Activated CD8-positive, alpha-beta memory T cell treated with anti-CD3 and anti-CD28 coated beads, Interleukin-2, amount 10 ng/mL, durations not matched to agents 7 days and 5 days (primary cell): ENCODE measurements at regions not wholly inside any gene's neighbourhood (a gene's known extent, or its start where the extent isn't known, plus 50 kb on each side); places are given as distances from the start of the nearest gene placed in this dataset.

Experiments
- ATAC-seq: fragments of 150-1000 bp; cut with Tn5 transposase; one replicate; pipeline ENCODE4 v1.10.0; 2021; ENCODE audit warnings: moderate library complexity
- CTCF ChIA-PET: fragments of 350-600 bp; sonication (Branson Sonifier 250); formaldehyde crosslinking; loops from one replicate; lab custom pipeline; 2021; ENCODE audit warnings: antibody characterized with exemption; lab: Charles Lee
- DNase-seq: peaks from one replicate; pipeline ENCODE4 v3.0.0-alpha.2; 2020
- H3K27ac Mint-ChIP-seq: one replicate; pipeline ENCODE4 v1.8.0; 2021; ENCODE audit warnings: mild to moderate bottlenecking, mixed read lengths
- H3K27me3 Mint-ChIP-seq: one replicate; pipeline ENCODE4 v1.8.0; 2021; ENCODE audit warnings: mixed read lengths
- H3K36me3 Mint-ChIP-seq: one replicate; pipeline ENCODE4 v1.8.0; 2021; ENCODE audit warnings: mild to moderate bottlenecking, mixed read lengths
- H3K4me1 Mint-ChIP-seq: one replicate; pipeline ENCODE4 v1.8.0; 2021; ENCODE audit warnings: mixed read lengths
- H3K4me3 Mint-ChIP-seq: one replicate; pipeline ENCODE4 v1.8.0; 2021; ENCODE audit warnings: mild to moderate bottlenecking, moderate library complexity, mixed read lengths
- H3K9me3 Mint-ChIP-seq: one replicate; pipeline ENCODE4 v1.8.0; 2022; ENCODE audit warnings: low read depth, mixed read lengths

DNA sequence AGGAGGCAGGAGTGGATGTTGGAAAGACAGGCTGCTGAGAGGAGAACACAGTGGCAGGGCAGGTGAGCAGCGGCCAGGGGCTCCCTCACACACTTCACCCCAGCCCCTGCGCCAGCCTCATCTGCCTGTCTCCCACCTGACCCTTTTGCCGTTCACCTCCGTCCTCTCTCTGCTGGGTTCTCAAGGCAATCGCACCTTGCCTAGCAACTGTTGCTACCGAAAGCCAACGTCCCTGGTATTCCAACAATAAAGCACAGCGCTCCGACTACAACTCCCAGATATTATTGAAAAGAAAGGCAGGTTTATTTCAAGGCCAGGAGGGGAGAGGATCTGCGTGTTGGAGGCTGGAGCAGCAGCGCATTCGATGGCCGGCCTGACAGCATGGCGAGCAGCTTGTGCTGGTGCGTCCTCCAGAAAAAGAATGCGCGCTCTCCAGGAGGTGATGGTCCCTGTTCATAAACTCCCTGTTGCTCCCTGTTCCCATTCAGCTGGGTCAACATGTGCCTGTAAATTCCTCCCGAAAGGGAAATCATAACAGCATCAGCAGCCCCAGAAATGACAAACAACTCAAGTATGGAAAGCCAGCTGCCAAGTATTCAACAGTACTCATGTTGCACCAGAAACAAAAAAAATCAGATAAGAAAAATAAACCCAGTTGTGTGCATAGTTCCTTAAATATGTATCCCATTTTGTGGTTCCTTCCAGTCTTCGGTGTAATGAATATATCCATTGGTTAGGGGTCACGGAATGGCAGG, 153.0 kb upstream of the DIO3 start:
- Mint-ChIP-seq H3K27me3 (peaks cover 6% of the 10 kb centered on the region), H3K4me3 (no peak overlapping the region), H3K4me1 (no peaks in the 10 kb centered on the region)

DNA sequence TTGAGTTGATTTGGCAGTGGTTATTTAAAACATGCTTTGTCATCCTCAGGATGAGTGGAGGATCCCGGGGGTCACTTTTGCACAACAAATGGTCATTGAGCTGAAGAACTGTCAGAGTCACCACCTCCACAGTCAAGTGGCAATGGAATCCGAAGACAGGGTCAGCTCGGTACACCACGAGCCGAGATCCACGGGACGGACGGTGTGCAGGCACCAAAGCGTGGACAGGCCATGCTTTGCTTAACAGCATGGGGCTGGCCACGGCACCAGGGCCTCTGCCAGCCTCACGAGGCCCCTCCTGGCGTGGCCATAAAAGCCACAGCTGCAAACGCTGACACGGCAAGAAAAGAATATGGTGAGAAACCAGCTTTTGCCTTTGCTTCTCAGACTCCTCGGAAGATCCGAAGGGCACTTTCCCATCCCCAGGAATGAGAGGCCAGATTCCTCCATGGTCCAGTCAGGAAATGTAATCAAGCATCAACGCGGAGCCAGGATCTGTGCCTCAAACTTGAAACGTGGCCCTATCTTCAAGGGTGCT, 152.2 kb upstream of the DIO3 start:
- H3K27ac Mint-ChIP-seq, result no peak overlapping the region
- CTCF ChIA-PET, result no interaction called here
- H3K4me3 Mint-ChIP-seq, result no peak overlapping the region
- no peaks in the 10 kb centered on the region for H3K4me1 Mint-ChIP-seq
- H3K27me3 Mint-ChIP-seq, result peaks cover 10% of the 10 kb centered on the region
- DNase-seq (no peak), ATAC-seq (no peak)
- no peaks in the 10 kb centered on the region for H3K9me3 Mint-ChIP-seq
- H3K36me3 Mint-ChIP-seq, result no peaks in the 10 kb centered on the region

More for the DNA sequence above, 153.0 kb upstream of the DIO3 start:
- Mint-ChIP-seq H3K27ac (no peak overlapping the region), H3K9me3 (no peaks in the 10 kb centered on the region), H3K36me3 (no peaks in the 10 kb centered on the region)
- ATAC-seq, result no peak
- CTCF ChIA-PET, result no interaction called here
- no peak for DNase-seq

DNA sequence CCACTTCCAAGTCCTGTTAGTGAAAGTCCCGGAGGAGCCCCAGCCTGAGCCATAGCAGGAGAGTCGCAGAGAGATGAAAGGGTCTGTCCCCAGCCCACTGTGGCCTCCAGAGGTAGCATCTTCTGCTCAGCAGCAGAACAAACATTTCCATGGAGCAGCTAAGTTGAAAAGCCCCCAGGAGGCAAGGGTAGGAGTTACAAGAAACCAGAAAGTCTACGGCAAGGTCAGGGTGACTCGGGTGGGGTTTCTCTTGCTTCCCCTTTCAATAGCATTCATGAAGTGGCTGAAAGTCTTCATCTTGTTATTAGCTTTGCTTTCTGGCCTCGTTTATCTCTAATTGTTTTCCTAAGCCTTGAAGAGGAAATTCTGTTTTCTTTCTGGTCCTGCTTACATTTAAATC, 151.2 kb upstream of the DIO3 start:
- H3K36me3 Mint-ChIP-seq, result no peaks in the 10 kb centered on the region
- peaks cover 12% of the 10 kb centered on the region for H3K27me3 Mint-ChIP-seq
- ATAC-seq (no peak), DNase-seq (no peak)
- H3K27ac Mint-ChIP-seq, result no peak overlapping the region
- CTCF ChIA-PET, result no interaction called here
- H3K4me3 Mint-ChIP-seq, result no peak overlapping the region
- H3K4me1 Mint-ChIP-seq, result no peaks in the 10 kb centered on the region
- H3K9me3 Mint-ChIP-seq, result no peaks in the 10 kb centered on the region

DNA sequence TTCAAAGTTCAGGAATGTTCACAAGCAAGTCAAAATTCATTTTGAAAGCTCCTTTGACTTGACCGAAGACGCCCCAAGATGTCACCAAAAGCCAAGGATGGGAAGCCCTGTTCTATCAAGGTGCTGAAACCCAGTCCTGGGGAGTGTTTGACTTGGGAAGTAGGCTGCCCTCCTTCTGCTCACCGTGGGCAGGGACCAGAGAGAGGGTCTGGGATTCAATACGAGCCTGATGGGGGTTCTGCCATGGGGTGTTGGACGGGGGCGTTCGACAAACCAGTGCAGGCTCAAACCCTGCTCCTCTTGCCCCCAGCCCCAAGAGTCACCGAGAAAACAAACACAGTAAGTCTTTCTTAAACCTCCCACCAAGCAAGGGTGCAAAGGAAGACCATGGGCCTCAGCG, 150.1 kb upstream of the DIO3 start:
- H3K9me3 Mint-ChIP-seq, result no peaks in the 10 kb centered on the region
- no peak for DNase-seq
- no peak overlapping the region for H3K27ac Mint-ChIP-seq
- ATAC-seq, result no peak
- no peaks in the 10 kb centered on the region for H3K36me3 Mint-ChIP-seq
- CTCF ChIA-PET, result no interaction called here
- no peaks in the 10 kb centered on the region for H3K4me1 Mint-ChIP-seq
- H3K27me3 Mint-ChIP-seq, result peaks cover 12% of the 10 kb centered on the region
- H3K4me3 Mint-ChIP-seq, result no peak overlapping the region

DNA sequence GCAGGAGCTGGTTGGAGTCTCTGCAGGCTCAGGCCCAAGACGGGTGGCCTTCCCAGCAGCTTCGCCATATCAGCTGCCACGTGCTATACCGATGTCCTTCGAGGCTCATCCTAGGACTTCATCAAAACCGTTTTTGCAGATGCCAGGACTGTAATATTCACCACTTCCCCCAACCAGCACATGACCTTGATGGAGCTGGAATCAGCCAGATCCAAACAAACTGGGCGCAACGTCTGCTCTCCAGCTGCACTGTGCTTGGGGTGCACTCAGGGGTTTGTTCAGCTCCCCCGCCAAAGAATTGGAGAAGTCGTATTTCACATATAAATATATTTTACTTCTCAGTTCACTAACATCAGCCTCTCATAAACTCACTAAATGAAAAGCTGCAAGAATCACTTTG, 149.5 kb upstream of the DIO3 start:
- ATAC-seq (no peak), DNase-seq (no peak)
- Mint-ChIP-seq H3K4me3 (no peak overlapping the region), H3K36me3 (no peaks in the 10 kb centered on the region), H3K27ac (no peak overlapping the region), H3K4me1 (no peaks in the 10 kb centered on the region), H3K27me3 (peaks cover 18% of the 10 kb centered on the region), H3K9me3 (no peaks in the 10 kb centered on the region)
- CTCF ChIA-PET, result no interaction called here

DNA sequence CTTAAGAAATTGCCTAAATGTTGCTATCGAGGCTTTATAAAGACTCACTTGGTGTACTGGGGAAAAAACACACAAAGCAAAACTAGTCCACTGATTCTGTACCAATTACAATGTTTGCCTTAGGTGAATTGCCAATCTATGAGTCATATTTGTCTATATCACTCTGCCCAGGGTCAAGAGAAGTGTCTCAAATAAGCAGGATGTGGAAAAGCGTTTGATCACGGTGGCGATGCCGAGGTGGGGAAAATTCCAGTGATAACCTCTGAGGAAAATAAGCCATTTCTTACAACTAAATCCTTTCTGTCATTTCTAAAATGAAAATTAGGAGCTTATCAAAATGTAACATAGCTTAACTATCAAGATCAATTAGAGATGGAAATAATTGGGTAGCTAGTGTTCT, 148.6 kb upstream of the DIO3 start:
- CTCF ChIA-PET, result no interaction called here
- Mint-ChIP-seq H3K4me1 (no peaks in the 10 kb centered on the region), H3K27ac (no peak overlapping the region), H3K36me3 (no peaks in the 10 kb centered on the region), H3K27me3 (peaks cover 23% of the 10 kb centered on the region), H3K4me3 (no peak overlapping the region), H3K9me3 (no peaks in the 10 kb centered on the region)
- DNase-seq (no peak), ATAC-seq (no peak)

DNA sequence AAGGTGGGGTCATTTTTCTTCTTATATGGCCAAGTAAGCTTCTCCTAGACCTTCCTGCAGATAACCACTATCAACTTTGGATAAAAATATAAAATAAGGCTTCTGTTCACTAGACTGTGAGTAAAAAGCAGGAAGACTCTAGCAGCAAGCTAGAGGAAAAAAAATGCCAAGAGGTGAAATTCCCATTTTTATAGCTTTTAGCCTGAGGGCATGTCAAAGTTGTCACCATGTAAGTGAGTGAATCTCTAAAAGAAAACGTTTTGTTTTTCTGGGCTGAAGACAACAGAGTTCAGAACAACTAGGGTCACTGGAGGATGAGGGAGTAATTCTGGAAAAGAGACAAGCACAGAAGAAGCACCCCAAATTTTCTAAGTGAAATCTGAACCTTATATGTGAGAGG, 143.9 kb upstream of the DIO3 start:
- Mint-ChIP-seq H3K9me3 (no peaks in the 10 kb centered on the region), H3K4me1 (no peaks in the 10 kb centered on the region), H3K4me3 (no peak overlapping the region), H3K36me3 (no peaks in the 10 kb centered on the region), H3K27ac (no peak overlapping the region), H3K27me3 (peaks cover 47% of the 10 kb centered on the region)
- DNase-seq, result no peak
- CTCF ChIA-PET, result no interaction called here
- no peak for ATAC-seq

DNA sequence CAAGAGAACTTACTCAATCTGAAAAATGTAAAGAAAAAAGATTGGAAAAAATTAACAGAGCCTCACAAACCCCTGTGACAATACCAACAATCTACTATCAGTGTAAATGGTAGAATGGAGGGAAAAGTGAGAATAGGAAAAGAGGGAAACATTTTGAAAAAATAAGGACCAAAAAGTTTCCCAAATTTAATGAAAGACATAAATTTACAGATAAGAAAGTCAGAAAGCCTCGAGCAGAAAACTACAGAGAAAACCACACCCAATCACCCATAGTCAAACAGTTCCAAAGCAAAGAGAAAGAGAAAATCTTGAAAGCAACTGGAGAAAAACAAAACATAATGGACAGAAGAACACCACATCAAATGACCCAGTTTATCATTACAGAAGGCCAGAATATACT, 142.7 kb upstream of the DIO3 start:
- Mint-ChIP-seq H3K36me3 (no peaks in the 10 kb centered on the region), H3K27me3 (peaks cover 45% of the 10 kb centered on the region), H3K9me3 (no peaks in the 10 kb centered on the region), H3K4me3 (no peak overlapping the region), H3K27ac (no peak overlapping the region), H3K4me1 (no peaks in the 10 kb centered on the region)
- DNase-seq, result no peak
- CTCF ChIA-PET, result no interaction called here
- no peak for ATAC-seq

DNA sequence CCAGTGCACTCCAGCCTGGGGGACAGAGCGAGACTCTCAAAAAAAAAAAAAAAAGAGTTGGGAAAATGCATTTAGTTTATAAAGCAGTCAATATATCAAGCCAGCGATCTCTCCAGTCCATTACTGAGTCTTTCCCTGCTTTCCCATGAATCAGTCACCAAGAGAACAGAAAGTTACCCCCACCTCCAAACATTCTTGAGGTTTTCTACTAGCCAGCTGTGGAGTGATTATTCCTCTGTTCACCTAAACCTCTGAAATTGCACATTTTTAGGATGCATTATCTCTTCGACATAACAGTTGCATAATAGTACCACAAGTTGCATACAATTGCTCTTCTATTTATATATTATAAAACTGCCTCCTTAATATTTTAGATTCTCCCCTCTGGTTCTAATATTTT, 134.8 kb upstream of the DIO3 start:
- Mint-ChIP-seq H3K27me3 (peaks cover 43% of the 10 kb centered on the region), H3K4me3 (no peak overlapping the region), H3K9me3 (peaks cover 4% of the 10 kb centered on the region), H3K36me3 (no peaks in the 10 kb centered on the region), H3K4me1 (no peaks in the 10 kb centered on the region), H3K27ac (no peak overlapping the region)
- DNase-seq (no peak), ATAC-seq (no peak)
- CTCF ChIA-PET, result no interaction called here

DNA sequence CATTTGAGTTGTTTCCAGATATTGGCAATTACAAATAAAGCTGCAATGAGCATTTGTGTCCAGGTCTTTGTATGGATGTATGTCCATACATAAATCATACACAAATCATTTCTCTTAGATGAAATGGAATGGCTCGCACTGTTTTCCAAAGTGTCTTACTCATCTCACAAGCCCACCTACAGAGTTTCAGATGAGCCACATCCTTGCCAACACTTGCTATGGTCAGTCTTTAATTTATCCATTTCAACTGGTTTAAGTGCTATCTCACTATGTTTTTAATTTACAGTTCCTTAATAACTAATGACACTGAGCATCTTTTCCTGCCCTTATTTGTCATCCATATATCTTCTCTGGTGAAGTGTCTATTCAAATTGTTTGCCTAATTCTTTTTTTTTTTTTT, 132.9 kb upstream of the DIO3 start:
- peaks cover 45% of the 10 kb centered on the region for H3K27me3 Mint-ChIP-seq

DNA sequence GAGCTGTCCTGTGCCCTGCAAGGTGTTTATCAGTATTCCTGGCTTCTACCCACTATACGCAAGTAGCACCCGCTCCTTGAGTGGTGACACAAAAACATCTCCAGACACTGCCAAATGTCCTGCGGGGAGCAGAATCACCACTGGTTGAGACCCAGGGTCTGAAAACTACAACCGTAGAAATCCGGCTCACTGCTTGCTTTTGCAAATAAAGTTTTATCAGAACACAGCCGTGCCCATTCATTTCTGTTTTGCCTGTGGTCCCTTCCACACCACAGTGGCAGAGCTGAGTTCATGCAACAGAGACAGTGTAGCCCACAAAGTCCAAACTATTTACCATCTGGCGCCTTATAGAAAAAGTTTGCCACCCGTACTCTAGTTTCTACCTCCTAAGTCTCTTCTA, 125.7 kb upstream of the DIO3 start:
- H3K36me3 Mint-ChIP-seq, result no peaks in the 10 kb centered on the region
- H3K27ac Mint-ChIP-seq, result no peak overlapping the region

More for the DNA sequence above, 132.9 kb upstream of the DIO3 start:
- ATAC-seq (no peak), DNase-seq (no peak)
- H3K4me3 Mint-ChIP-seq, result no peak overlapping the region
- H3K27ac Mint-ChIP-seq, result no peak overlapping the region
- CTCF ChIA-PET, result no interaction called here
- peaks cover 4% of the 10 kb centered on the region for H3K9me3 Mint-ChIP-seq
- no peaks in the 10 kb centered on the region for H3K36me3 Mint-ChIP-seq
- no peaks in the 10 kb centered on the region for H3K4me1 Mint-ChIP-seq

DNA sequence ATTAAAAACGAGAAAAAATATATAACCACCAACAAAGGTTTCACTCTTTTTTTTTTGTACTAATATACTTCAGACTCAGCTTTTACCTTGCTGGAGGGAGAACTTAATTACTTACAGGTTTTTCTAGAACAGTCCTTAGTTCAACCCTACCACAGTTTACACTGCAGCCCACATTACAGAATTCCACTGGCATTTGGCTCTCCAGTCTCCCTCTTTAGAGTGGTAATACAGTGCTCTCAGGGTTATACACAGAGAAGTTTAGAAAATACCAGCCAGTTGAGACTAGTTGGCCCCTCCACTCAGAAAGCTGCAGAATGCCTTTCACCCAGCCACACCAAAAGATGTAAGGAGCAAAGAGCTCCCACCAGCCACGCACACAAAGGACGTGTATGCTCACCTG, 122.3 kb upstream of the DIO3 start:
- H3K4me1 Mint-ChIP-seq, result peaks cover 11% of the 10 kb centered on the region
- no peak for DNase-seq
- ATAC-seq, result no peak
- peaks cover 53% of the 10 kb centered on the region for H3K27me3 Mint-ChIP-seq
- H3K4me3 Mint-ChIP-seq, result no peak overlapping the region
- no peaks in the 10 kb centered on the region for H3K36me3 Mint-ChIP-seq
- H3K27ac Mint-ChIP-seq, result no peak overlapping the region
- H3K9me3 Mint-ChIP-seq, result no peaks in the 10 kb centered on the region
- CTCF ChIA-PET, result no interaction called here

More for the DNA sequence above, 125.7 kb upstream of the DIO3 start:
- Mint-ChIP-seq H3K4me1 (no peaks in the 10 kb centered on the region), H3K27me3 (peaks cover 47% of the 10 kb centered on the region), H3K9me3 (no peaks in the 10 kb centered on the region), H3K4me3 (no peak overlapping the region)
- CTCF ChIA-PET, result no interaction called here
- ATAC-seq, result no peak
- DNase-seq, result no peak

DNA sequence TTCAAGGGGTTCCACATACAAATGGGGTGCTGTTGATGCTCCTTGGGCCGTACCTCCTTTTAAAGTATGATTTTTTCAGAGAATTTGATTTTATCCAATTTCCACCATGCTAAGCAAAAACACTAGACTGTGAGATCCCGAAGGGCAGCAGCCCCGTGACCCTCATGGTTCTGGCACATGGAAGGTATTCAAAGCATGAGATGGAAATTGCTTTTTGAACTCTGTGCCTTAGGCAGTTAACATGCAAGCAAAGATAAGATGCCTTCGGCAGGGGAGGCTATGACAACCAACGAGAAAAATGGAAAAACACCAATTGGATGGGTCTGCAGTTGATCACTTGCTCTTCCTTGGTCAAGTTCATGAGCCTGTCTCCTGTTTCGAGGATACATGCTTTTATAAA, 120.8 kb upstream of the DIO3 start:
- peaks cover 11% of the 10 kb centered on the region for H3K4me1 Mint-ChIP-seq
- ATAC-seq (no peak), DNase-seq (no peak)
- H3K27ac Mint-ChIP-seq, result no peak overlapping the region
- peaks cover 59% of the 10 kb centered on the region for H3K27me3 Mint-ChIP-seq
- no peaks in the 10 kb centered on the region for H3K9me3 Mint-ChIP-seq
- no peaks in the 10 kb centered on the region for H3K36me3 Mint-ChIP-seq
- CTCF ChIA-PET, result no interaction called here
- H3K4me3 Mint-ChIP-seq, result no peak overlapping the region

DNA sequence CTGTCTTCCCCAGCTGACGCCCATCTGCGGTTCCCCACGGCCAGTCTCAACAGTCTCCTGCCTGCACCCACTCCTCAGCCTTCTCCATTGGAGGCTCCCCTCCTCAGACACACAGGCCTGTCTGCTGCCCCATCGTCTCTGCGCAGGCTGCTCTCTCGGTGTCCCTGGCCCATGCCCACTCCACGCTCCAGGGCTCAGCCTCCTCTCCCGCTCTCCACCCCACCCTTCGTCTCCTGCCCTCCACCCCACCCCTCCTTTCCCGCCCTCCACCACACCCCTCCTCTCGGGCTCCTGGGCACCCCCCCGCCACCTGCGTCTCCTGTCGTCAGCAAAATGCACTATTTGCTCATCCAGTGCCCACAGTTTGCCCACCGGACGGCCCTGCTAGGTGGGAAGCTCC, 119.6 kb upstream of the DIO3 start:
- H3K27ac Mint-ChIP-seq, result no peak overlapping the region
- H3K9me3 Mint-ChIP-seq, result no peaks in the 10 kb centered on the region
- CTCF ChIA-PET, result no interaction called here
- no peak overlapping the region for H3K4me3 Mint-ChIP-seq
- peaks cover 11% of the 10 kb centered on the region for H3K4me1 Mint-ChIP-seq
- no peak for ATAC-seq
- H3K36me3 Mint-ChIP-seq, result no peaks in the 10 kb centered on the region
- H3K27me3 Mint-ChIP-seq, result peaks cover 67% of the 10 kb centered on the region
- no peak for DNase-seq
